ENCODE measurements at regions not wholly inside any gene's neighbourhood (a gene's known extent, or its start where the extent isn't known, plus 50 kb on each side); places are given as distances from the start of the nearest gene placed in this dataset.
A peak's percentile ranks its signal among the peaks of the same experiment; 100 is the strongest.

DNA sequence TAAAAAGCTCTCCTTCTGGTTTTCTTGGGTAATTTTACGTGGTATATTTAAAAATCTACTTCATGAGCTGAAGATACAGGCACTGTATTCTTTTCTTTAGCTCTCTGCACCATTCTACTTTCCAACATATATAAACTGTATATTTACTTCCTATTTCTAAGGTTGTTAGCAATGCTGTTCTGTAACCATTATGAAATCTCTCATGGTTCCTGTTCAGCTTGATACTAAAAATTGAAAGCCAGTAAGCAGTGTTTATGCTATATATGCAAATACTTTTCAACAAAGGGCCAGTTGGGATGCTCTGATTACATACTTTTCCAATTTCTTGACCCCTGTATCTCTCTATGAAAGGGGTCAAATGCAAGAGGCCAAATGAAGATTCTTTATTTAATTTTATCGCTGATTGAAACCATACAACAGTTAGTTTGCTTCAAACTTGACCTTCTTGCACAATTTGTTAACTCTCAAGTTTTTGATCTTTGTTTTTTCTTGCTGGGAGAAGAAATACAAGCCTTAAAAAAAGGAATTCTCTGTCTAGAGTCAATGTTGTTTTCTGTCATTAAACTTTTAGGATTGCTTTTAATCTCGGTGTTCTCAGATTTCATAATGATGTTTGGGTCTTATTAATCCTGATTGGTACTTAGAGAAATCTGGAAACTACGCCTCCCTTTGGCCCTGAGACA is 223.2 kb downstream of the PRL start:
- WGBS, 2 donors: 55 to 63% methylated on average over 4 of the region's 4 CpGs
- TF ChIP-seq, protein P1, sequence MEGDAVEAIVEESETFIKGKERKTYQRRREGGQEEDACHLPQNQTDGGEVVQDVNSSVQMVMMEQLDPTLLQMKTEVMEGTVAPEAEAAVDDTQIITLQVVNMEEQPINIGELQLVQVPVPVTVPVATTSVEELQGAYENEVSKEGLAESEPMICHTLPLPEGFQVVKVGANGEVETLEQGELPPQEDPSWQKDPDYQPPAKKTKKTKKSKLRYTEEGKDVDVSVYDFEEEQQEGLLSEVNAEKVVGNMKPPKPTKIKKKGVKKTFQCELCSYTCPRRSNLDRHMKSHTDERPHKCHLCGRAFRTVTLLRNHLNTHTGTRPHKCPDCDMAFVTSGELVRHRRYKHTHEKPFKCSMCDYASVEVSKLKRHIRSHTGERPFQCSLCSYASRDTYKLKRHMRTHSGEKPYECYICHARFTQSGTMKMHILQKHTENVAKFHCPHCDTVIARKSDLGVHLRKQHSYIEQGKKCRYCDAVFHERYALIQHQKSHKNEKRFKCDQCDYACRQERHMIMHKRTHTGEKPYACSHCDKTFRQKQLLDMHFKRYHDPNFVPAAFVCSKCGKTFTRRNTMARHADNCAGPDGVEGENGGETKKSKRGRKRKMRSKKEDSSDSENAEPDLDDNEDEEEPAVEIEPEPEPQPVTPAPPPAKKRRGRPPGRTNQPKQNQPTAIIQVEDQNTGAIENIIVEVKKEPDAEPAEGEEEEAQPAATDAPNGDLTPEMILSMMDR (IDR thresholded peaks at IDR 0.05): no peak
- no peak for TF ChIP-seq EP300 (IDR thresholded peaks at IDR 0.05)
- no peak for TF ChIP-seq POLR2A (IDR thresholded peaks at IDR 0.05)
- Histone ChIP-seq H3K4me1 (peaks cover 0 to 29% (median 5%) of the 10 kb centered on the region in 4 donors), H3K9me3 (no peaks in the 10 kb centered on the region), H3K27me3 (no peaks in the 10 kb centered on the region), H3K36me3 (no peaks in the 10 kb centered on the region), H3K4me3 (no peak overlapping the region), H3K27ac (peak overlapping the region in 2 of 4 donors; percentile 4 to 36)
- no peak for DNase-seq (ENCODE audit: low spot score in 2 of 2)

DNA sequence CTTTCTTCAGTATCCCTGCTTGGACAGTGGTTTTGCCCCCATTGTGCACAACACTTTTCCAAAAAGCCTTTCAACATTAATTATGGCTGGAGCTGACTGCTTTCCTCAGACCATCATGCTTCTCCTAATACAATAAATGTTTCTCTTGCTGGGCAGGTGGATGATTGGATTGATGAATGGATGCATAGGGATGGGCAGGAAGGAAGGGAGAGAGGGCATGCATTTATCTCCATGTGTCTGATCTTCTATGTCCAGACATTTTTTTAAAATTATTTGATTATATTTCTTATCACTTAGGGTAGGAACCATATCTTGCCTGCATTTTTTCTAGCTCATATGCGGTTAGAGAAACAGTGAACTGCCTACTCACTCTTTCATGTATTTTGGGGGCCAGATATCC is 218.5 kb downstream of the PRL start:
- Histone ChIP-seq H3K27me3 (no peaks in the 10 kb centered on the region), H3K27ac (no peak overlapping the region), H3K4me3 (no peak overlapping the region), H3K36me3 (no peaks in the 10 kb centered on the region), H3K4me1 (peaks cover 0 to 5% (median 1%) of the 10 kb centered on the region in 4 donors), H3K9me3 (no peaks in the 10 kb centered on the region)
- DNase-seq (ENCODE audit: low spot score in 2 of 2): no peak
- WGBS, 2 donors: 92 to 94% methylated on average over 1 of the region's 1 CpG
- TF ChIP-seq, protein P1 (IDR thresholded peaks at IDR 0.05): no peak
- no peak for TF ChIP-seq POLR2A (IDR thresholded peaks at IDR 0.05)
- TF ChIP-seq EP300 (IDR thresholded peaks at IDR 0.05): no peak

DNA sequence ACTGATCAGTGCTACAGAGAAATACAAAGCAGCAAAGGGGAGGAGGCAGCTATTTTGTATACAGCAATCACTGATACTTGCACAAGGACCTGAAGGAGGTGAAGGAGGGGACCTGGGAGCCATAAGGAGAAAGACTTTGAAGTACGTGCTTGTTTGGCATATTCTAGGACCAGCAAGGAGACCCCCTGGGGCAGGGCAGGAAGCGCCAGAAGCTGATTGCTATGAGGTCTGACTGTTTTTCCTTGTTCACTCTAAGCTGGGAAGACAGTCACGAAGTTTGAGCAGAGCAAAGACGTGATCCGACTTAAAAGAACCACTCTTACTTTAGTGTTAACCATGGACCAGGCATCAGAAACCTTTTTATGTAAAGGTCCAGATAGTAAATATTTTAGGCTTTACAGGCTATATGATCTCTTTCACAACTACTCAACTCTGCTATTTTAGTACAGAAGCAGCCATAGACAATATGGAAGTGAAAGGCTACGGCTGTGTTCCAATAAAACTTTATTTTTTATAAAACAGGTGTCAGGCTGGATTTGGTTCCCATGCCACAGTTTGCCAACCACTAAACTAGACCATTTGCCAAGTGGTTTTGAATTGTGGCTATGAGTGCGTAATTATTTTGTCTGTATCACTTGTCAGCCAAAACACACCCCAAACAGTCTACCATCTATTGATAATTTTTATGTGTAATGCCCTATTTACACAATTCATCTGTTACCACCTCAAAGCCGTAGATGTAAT is 217.9 kb downstream of the PRL start:
- no peaks in the 10 kb centered on the region for H3K36me3 ChIP-seq
- no peak for DNase-seq (ENCODE audit: low spot score in 2 of 2)
- H3K4me1 ChIP-seq: peaks cover 0 to 2% (median 0%) of the 10 kb centered on the region in 4 donors
- H3K4me3 ChIP-seq: no peak overlapping the region
- no peaks in the 10 kb centered on the region for H3K27me3 ChIP-seq
- no peaks in the 10 kb centered on the region for H3K9me3 ChIP-seq
- TF ChIP-seq POLR2A (IDR thresholded peaks at IDR 0.05) (no peak), EP300 (IDR thresholded peaks at IDR 0.05) (no peak)
- TF ChIP-seq, protein P1 (IDR thresholded peaks at IDR 0.05): no peak
- H3K27ac ChIP-seq: no peak overlapping the region
- WGBS, 2 donors: 91 to 92% methylated on average over 8 of the region's 8 CpGs

DNA sequence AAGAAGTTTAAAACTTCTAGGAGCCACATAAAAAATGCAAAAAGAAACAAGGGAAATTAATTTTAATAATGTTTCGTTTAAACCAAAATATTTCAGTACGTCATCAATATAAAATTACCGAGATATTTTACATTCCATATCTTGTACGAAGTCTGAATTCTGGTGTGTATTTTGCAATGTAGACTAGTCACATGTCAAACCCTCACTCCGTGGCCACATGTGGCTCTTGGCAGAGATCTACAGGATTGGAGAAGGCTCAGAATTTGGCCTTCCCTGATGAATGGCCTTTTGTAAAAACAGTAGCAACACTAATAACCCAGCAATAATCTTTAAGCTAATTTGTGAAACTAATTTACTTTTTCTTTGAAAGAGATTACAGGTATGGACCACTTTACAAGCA is 217.1 kb downstream of the PRL start:
- Histone ChIP-seq H3K4me3 (no peak overlapping the region), H3K36me3 (no peaks in the 10 kb centered on the region), H3K27me3 (no peaks in the 10 kb centered on the region), H3K9me3 (no peaks in the 10 kb centered on the region), H3K27ac (no peak overlapping the region), H3K4me1 (peaks cover 0 to 2% (median 0%) of the 10 kb centered on the region in 4 donors)
- 32 to 34% methylated on average over 5 of the region's 5 CpGs for WGBS, 2 donors
- no peak for TF ChIP-seq EP300 (IDR thresholded peaks at IDR 0.05)
- TF ChIP-seq, protein P1 (IDR thresholded peaks at IDR 0.05): no peak
- TF ChIP-seq POLR2A (IDR thresholded peaks at IDR 0.05): no peak
- DNase-seq (ENCODE audit: low spot score in 2 of 2): no peak

DNA sequence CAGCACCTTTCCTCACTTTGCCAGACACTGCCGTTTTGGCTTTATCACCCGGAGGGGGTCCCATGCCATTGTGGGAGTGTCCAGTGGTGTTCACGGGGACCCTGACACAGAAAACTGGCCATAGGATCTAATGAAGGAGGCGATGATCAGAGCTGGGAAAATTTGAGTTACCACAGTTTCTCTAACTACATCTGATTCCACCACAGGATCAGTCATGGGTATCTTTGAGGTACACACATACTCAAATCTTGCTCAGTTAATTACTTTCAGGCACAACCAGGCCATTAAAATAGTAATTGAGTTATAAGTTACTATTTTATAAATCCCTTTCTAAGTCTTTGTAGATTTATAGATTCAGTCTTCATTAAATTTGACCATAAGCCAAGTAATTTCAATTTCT is 215.1 kb downstream of the PRL start:
- DNase-seq (ENCODE audit: low spot score in 2 of 2): no peak
- 95% methylated on average over 4 of the region's 4 CpGs for WGBS, 2 donors
- H3K36me3 ChIP-seq: no peaks in the 10 kb centered on the region
- H3K9me3 ChIP-seq: no peaks in the 10 kb centered on the region
- H3K27ac ChIP-seq: no peak overlapping the region
- H3K4me3 ChIP-seq: no peak overlapping the region
- peaks cover 0 to 2% (median 0%) of the 10 kb centered on the region in 4 donors for H3K4me1 ChIP-seq
- TF ChIP-seq EP300 (IDR thresholded peaks at IDR 0.05) (no peak), POLR2A (IDR thresholded peaks at IDR 0.05) (no peak)
- TF ChIP-seq, protein P1 (IDR thresholded peaks at IDR 0.05): no peak
- no peaks in the 10 kb centered on the region for H3K27me3 ChIP-seq
